HK-2 (cell line): ENCODE measurements at regions not wholly inside any gene's neighbourhood (a gene's known extent, or its start where the extent isn't known, plus 50 kb on each side); places are given as distances from the start of the nearest gene placed in this dataset.
A peak's percentile ranks its signal among the peaks of the same experiment; 100 is the strongest.
"Not testable (repeated sequence)": the region's sequence is repeated elsewhere in the genome, so short reads cannot be mapped to it uniquely, and the experiment has no call there.

Experiments used
- DNase-seq: peaks from one replicate; pipeline ENCODE4 v3.0.0-alpha.2; 2018; ENCODE audit not compliant: unreplicated experiment

- DNase-seq: no peak
These were observed 273.2 kb upstream of the RGMA start for GRCh38 chr15:93362203-93362602.

DNA sequence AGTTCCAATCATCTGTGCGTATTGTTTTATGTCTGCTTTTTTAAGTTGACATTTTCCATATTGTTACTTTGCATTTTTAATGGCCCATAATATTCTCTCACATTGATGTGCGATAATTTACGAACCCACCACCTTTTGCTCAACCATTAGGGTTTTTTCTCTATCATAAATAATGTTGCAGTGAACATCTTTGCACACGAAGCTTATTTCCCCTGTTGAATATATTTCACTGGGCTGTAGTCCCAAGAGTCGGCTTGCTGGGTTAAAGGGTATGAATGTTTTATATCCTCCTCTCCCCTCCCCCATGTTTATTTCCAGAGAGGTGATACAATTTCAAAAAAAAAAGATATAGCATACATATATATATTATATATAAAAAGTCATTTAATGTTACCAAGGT lies 272.7 kb upstream of the RGMA start:
- no peak for DNase-seq

DNA sequence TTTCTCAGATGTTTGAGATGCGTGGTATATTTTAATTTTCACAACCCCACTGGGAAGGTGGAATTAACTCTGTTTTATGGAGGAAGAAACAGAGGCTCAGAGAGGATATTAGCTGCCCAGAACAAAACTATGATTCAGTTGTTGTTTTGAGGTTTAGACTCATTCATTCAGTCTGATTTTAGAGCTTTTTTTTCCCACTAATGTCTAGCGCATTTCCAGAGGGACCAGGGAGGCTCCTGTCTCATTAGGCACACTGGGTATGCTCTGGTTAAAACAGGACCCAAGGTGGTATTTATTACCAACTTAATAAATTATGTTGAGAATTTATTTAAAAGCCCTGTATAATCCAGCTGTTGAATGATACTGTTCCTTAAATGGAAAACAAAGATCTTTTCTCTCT lies 272.0 kb upstream of the RGMA start:
- DNase-seq: no peak

- no peak for DNase-seq
These were observed 271.3 kb upstream of the RGMA start for GRCh38 chr15:93360318-93360717.

DNA sequence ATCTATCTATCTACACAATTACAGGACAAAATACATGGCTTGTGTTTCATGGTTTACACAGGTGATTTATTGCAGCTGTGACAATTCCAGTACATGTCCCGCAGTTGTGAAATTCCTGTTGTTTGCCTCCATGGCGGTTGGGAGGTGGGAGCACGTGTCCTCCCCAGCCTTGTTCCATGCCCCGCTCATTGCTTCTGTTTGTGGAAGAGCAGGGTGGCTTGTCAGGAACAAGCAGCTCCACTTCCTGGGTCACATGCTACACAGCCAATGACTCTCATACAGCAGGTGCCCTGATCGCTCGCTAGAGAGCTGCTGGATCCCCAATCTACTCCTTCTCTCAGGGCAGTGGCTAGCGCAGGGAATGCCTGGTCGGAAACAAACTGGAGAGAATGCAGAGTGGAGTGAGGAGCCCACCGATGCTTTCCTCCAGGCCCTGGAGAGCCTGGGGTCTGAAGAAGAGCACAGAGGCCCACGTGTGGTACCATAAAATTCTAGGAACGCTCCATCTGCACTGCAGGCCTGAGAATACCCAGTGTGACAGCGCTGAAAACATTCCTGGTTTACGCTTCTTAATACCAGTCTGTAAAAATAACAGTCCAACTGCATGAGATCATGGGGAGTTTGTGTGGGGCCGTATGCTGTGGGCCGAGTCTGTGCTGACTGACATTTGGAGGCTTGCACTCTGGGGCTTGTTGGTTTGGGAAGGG lies 270.6 kb upstream of the RGMA start:
- no peak for DNase-seq

- no peak for DNase-seq
These were observed 270.0 kb upstream of the RGMA start for GRCh38 chr15:93359060-93359408.

- no peak for DNase-seq
These were observed 269.4 kb upstream of the RGMA start for GRCh38 chr15:93358166-93359059.

DNA sequence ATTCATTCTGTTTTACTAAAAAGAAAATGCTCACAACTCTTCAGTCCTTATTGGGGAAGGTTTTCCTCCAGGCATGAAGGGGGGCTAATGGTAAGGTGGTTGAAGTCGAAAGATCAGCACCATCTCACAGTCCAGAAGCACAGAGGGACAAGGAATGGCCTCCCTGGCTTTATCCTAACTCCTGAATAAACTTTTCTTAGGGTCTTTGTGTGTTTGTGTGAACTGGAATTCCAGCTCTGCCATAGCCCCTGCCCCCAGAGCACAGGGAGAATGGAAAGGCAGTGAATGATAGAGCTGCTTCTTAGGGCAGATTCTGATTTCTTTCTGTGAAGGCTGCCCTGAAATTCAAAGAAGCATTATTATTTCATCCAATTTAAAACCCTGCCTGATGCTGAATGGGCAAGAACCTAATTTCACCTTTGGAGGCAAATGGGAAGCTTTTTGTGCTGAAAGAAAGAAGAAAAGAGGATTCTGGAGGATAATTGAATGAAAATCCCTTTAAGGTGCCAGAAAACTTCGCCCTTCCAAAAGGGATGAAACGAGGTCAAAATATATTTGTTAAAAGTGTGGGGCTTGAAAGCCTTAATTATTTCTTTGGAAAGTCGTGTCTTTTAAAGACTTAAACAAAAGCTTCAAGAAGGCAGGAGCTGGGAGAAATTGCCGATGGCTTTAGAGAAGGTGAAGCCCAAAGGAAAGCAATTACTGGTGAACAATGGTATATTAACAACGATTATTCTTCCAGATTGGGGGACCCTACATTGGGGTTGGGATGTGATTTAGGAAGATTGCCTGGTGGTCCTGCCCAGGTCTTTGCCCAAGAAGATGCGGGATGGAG lies 259.9 kb upstream of the RGMA start:
- no peak for DNase-seq

GRCh38 chr15:93347986-93348385 lies 259.0 kb upstream of the RGMA start:
- no peak for DNase-seq

DNA sequence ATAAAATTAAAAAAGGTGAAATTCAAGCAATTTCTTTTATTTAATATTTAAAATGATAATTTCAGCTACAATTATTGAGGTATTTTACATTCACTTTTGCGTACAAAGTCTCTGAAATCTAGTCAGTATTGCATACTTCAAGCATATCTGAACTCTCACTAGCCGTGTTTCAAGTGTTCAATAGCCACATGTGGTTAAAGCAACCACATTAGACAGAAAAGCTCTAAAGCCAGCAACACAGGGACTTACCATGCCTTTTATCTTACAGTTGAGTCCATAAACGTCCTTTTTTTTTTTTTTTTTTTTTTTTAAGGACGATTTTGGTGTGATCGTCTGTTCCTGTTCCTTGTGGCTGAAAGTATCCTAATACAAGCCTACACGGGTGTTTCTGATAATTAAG lies 257.0 kb upstream of the RGMA start:
- no peak for DNase-seq

DNA sequence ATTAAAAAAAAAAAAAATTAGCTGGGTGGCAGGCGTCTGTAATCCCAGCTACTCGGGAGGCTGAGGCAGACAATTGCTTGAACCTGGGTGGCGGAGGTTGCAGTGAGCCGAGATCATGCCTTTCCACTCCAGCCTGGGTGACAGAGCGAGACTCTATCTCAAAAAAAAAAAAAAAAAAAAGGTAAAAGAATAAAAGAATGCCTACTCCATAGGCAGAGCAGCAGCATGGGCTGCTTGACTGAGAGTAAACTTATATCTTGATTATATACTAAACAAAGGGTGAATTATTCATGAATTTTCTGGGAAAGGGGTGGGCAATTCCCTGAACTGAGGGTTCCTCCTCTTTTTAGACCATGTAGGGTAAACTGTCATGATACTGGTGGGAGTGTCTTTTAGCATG lies 254.4 kb upstream of the RGMA start:
- not testable (repeated sequence) for DNase-seq

DNA sequence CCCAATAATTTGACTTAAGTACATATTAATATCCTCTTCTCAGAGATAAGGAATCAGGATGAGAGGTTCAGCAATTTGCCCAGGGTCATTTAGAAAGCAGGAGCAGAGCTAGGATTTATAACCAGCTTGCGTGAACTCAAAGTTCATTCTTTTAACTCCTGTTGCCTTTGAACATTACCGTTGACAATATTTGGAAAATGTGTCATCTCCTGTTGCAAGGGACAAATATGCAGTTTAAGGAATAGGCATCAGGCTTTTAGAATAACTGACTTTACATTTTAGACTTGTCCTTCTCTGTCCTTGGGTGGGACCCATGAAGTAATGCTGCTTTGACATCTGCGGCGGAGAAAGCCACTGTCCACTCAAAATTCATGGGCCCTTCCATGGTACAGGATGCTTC lies 252.2 kb upstream of the RGMA start:
- DNase-seq: no peak

GRCh38 chr15:93340406-93340805 lies 251.4 kb upstream of the RGMA start:
- DNase-seq: no peak

DNA sequence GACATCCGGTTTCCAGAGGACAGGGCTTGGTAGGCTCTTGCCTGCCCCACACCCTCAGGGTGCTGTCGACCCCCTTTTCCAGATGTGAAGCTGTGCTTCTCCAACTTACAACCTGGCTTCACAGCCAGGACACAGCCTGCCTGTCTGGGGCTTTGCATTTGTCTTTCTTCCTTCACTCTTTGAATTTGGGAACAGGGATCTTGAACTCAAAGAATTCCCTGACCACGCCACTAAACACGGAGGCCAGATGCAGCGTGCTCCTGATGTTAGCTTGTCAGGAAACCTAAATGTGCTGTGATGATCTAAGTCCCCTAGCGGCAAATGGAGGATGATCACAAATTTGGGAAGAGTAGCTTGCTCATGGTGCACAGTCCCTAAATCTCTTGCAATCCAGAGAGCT lies 244.8 kb upstream of the RGMA start:
- no peak for DNase-seq

DNA sequence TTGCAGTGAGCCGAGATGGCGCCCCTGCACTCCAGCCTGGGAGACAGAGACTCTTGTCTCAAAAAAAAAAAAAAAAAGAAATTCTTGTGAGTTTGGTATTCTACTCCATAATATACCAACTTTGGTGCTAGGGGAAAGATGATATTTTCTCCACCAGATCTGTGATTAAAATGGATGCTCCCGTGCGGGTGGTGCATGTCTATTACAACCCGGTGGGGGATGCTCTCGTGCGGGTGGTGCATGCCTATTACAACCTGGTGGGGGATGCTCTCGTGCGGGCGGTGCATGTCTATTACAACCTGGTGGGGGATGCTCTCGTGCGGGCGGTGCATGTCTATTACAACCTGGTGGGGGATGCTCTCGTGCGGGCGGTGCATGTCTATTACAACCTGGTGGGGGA lies 244.1 kb upstream of the RGMA start:
- DNase-seq: not testable (repeated sequence)

DNA sequence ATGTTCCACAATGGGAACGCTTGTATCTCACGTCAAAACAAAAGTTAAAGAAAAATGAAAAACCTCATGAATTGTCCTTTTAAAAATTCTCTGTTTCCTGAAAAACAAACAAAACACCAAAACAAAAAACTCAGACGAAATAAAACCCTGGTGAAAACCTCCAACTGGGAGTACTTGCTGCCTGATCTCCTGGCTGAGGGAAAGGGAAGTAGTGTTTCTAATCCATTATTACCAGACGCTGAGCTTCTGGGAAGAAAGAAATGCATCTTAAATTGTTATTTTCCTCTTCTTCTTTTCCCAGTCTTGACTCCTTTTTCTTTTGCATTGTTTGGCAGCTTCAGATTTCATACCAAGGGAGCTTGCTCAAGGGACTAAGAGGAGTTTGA lies 243.2 kb upstream of the RGMA start:
- no peak for DNase-seq

DNA sequence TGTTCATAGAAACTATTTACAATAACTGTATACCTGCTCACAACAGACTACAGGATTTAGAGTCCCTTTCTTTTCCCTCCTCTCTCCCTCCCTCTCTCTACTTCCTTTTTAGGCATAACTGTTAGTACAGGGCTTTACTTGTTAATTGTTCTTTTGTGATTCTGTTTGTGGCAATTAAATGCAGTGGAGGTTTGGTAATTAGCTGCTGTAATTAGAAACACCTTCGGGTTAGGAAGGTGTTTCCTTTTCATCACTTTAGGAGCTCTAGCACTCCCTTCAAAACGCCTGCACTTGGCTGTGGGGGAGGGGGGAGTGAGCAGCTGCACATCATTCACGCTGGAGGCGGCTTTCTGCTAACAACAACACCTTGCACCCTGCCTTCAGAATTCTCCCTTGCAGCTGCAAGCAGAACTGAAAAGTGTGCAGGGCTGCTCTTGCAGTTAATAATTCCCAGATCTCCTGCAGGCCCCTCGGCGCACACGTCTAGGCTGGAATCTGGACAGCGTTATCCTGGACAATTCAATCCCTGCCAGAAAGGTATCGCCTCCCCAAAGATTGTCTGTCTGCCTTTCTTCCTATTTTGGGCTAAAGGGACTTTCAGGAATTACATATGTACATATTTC lies 242.6 kb upstream of the RGMA start:
- DNase-seq: no peak

DNA sequence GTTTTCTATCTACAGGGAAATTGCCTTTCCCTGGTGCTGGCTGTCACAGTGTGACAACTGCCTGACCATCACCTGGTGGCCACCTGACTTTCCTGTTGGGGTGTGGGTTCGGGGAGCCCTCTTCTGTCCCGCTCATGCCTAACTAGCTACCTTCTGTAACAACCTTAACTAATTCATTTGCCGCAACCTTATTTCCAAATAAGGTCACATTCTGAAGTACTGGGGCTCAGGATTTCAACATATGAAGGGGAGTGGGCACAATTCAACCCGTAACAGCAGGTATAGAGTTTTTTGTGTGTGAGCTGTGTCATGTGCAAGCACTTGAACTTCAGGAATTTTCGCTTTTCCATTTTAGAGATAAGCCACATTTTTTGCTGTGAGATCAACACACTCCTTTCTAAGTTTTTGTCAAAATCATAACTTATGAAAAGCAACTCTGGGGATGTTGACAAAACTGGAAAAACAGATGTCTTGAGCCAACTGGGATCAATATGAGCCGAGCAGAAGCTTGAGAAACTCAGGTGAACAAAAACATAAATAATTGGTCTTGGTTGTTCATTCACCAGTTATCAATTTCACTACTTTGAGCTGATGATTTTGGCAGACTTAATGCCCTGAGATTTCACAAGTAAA lies 242.0 kb upstream of the RGMA start:
- DNase-seq: no peak

DNA sequence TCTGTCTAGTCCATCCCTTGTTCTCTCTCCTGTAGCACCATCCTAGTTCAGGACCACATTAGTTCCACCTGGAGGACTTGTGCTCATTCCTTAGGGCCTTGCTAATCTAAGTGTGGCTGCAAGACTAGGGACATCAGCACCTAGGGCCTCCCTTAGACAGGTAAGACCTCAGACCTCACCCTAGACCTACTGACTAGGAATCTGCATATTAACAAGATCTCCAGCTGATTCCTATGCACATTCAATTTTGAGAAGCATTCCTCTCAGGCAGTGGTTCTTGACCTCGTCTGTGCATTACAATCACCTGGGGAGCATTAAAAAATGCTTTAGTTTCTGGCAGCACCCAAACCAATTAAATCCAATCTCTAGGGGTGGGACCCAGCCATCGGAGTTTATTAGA lies 238.4 kb upstream of the RGMA start:
- no peak for DNase-seq

GRCh38 chr15:93324186-93324975 lies 235.4 kb upstream of the RGMA start:
- DNase-seq: no peak

- DNase-seq: peak; percentile 20
These were observed 232.9 kb upstream of the RGMA start for GRCh38 chr15:93321881-93322282.
